ENCODE measurements at regions not wholly inside any gene's neighbourhood (a gene's known extent, or its start where the extent isn't known, plus 50 kb on each side); places are given as distances from the start of the nearest gene placed in this dataset.

DNA sequence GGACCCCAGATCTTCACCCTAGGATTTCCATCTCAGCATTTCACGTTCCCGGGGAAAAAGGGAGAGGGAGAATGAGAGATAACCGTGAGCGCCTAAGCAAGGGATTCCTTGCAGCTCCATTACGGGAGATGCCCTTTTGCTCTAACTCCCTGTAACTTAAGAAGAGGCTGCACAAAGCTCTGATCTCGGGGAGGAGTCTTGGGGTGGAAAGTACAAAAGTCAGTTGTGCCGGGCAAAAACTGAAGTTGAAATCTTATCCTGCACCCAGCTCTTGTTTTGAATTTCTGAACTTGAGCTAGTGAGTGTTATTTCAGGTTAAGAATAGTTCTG, 256.4 kb upstream of the SOX21 start:
- no peaks in the 10 kb centered on the region for H3K36me3 Mint-ChIP-seq
- Histone ChIP-seq H3K4me2 (peak overlapping the region; percentile 87), H3K4me3 (peak overlapping the region; percentile 67), H3K27ac (peak overlapping the region; percentile 94), H3K27me3 (no peaks in the 10 kb centered on the region), H3K36me3 (no peaks in the 10 kb centered on the region), H3K9me3 (ENCODE audit: low read depth) (no peaks in the 10 kb centered on the region), H3K79me2 (ENCODE audit: low read depth) (peaks cover 29% of the 10 kb centered on the region), H3F3A (ENCODE audit: low read depth) (peaks cover 63% of the 10 kb centered on the region), H2AFZ (replicated peaks) (peak overlapping the region; percentile 77), H4K20me1 (ENCODE audit: low read depth) (no peaks in the 10 kb centered on the region), H3K4me1 (peaks cover 68% of the 10 kb centered on the region), H3K9ac (peak overlapping the region; percentile 36)
- peaks cover 17% of the 10 kb centered on the region for H3K27me3 Mint-ChIP-seq (ENCODE audit: insufficient read depth, low read depth)
- no peak for DNase-seq (ENCODE audit: low spot score)
- peaks cover 3% of the 10 kb centered on the region for H3K9me3 Mint-ChIP-seq
- TF ChIP-seq EZH2phosphoT487 (IDR thresholded peaks at IDR 0.05) (no peak), EZH2 (IDR thresholded peaks at IDR 0.05) (no peak)
- TF ChIP-seq, protein P1, sequence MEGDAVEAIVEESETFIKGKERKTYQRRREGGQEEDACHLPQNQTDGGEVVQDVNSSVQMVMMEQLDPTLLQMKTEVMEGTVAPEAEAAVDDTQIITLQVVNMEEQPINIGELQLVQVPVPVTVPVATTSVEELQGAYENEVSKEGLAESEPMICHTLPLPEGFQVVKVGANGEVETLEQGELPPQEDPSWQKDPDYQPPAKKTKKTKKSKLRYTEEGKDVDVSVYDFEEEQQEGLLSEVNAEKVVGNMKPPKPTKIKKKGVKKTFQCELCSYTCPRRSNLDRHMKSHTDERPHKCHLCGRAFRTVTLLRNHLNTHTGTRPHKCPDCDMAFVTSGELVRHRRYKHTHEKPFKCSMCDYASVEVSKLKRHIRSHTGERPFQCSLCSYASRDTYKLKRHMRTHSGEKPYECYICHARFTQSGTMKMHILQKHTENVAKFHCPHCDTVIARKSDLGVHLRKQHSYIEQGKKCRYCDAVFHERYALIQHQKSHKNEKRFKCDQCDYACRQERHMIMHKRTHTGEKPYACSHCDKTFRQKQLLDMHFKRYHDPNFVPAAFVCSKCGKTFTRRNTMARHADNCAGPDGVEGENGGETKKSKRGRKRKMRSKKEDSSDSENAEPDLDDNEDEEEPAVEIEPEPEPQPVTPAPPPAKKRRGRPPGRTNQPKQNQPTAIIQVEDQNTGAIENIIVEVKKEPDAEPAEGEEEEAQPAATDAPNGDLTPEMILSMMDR (IDR thresholded peaks at IDR 0.05): no peak
- H3K4me1 Mint-ChIP-seq: peaks cover 47% of the 10 kb centered on the region
- H3K27ac Mint-ChIP-seq: peak overlapping the region; percentile 89
- H3K4me3 Mint-ChIP-seq: peak overlapping the region; percentile 92

DNA sequence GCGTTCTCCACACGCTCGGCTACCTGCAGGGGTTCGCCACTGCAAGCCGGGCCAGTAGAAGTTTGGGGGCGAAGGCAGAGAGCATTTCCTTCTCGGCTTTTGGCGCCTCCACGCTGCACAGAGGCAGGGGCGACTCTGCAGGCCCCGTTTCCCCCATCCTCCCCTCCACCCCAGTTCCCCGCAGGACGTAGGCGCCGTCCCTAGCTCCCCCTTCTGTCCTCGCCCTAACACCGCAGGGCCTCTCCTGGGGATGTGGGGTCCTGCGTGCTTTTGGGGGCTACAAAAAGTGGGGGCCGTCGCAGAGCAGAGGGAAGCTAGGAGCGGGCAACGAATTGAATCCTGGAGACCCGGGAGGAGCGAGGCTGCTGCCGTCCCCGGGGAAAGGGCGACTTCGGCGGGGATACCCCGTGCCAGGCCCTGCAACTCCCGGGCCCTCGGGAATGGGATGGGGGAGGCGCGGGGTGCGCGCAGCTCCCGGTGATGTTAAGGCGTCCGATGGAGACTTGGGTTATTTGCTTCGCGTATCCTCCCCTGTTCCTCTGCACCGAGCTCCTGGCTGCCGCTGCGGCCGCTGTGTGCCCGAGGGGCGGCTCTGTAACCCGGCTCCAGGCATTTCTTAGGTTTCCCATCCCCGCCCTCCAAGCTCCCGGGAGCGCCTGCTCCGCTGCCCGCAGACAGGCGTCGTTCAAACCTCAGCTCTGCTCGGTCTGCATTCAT, 255.9 kb upstream of the SOX21 start:
- Histone ChIP-seq H3K9ac (peak overlapping the region; percentile 36), H3K27ac (peak overlapping the region; percentile 94), H3K4me1 (peaks cover 68% of the 10 kb centered on the region), H3K4me2 (peak overlapping the region; percentile 87), H4K20me1 (ENCODE audit: low read depth) (no peaks in the 10 kb centered on the region), H3K27me3 (no peaks in the 10 kb centered on the region), H3K9me3 (ENCODE audit: low read depth) (no peaks in the 10 kb centered on the region), H3K4me3 (peak overlapping the region; percentile 67), H3K79me2 (ENCODE audit: low read depth) (peaks cover 29% of the 10 kb centered on the region), H2AFZ (replicated peaks) (peak overlapping the region; percentile 77), H3K36me3 (no peaks in the 10 kb centered on the region), H3F3A (ENCODE audit: low read depth) (peaks cover 64% of the 10 kb centered on the region)
- H3K4me1 Mint-ChIP-seq: peaks cover 52% of the 10 kb centered on the region
- TF ChIP-seq, protein P1 (IDR thresholded peaks at IDR 0.05): peak; percentile 46
- TF ChIP-seq EZH2 (IDR thresholded peaks at IDR 0.05) (peak; percentile 29), EZH2phosphoT487 (IDR thresholded peaks at IDR 0.05) (no peak)
- H3K27me3 Mint-ChIP-seq (ENCODE audit: insufficient read depth, low read depth): peaks cover 17% of the 10 kb centered on the region
- H3K4me3 Mint-ChIP-seq: peak overlapping the region; percentile 92
- peak overlapping the region; percentile 89 for H3K27ac Mint-ChIP-seq
- H3K36me3 Mint-ChIP-seq: no peaks in the 10 kb centered on the region
- peaks cover 3% of the 10 kb centered on the region for H3K9me3 Mint-ChIP-seq
- peak; percentile 86 for DNase-seq (ENCODE audit: low spot score)

DNA sequence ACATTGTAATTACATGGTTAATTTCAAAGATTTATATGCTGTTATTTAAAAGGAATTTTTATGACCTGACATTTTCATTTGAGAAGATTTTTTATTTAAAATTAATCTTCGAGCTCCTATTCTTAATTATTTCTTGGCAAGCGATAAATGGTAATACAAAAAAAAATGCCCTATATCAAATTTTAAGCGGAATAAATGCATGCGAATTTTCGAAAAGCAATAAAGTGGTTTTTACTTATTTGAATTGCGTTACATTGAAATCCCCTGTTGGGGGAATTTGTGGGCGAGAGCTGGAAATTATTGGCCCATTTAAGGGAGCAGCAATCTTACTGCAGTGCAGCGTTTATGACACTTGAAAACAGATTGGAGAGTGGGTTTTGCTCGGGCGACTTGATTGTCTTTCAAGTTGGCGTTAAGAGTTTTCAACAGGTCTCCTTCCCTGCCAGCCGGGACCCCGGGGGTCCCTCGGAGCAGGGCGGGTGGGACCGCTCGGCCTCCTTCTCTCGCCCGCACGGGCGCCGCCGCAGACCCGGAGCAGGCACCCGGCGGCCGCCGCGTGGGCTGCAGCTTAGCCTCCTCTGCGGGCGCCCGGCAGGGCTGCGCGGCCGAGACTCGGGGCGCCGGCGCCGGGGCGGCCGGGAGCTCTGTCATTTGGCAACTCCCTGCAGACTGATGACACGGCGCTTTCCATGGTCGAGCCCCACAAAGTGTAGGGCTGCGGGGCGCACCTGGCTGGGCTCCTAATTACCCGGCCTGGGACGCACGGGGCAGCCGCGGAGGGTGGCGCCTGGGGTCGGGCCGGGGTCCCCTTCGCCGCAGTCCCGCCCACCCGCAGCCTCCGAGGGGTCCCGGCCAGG, 255.1 kb upstream of the SOX21 start:
- Histone ChIP-seq H3F3A (ENCODE audit: low read depth) (peaks cover 65% of the 10 kb centered on the region), H2AFZ (replicated peaks) (peak overlapping the region; percentile 77), H3K4me2 (peak overlapping the region; percentile 87), H3K9ac (peak overlapping the region; percentile 36), H3K36me3 (no peaks in the 10 kb centered on the region), H3K27me3 (no peaks in the 10 kb centered on the region), H3K4me3 (peak overlapping the region; percentile 67), H3K9me3 (ENCODE audit: low read depth) (no peaks in the 10 kb centered on the region), H4K20me1 (ENCODE audit: low read depth) (no peaks in the 10 kb centered on the region), H3K4me1 (peaks cover 72% of the 10 kb centered on the region), H3K27ac (peak overlapping the region; percentile 94), H3K79me2 (ENCODE audit: low read depth) (peaks cover 29% of the 10 kb centered on the region)
- Mint-ChIP-seq H3K27me3 (ENCODE audit: insufficient read depth, low read depth) (peaks cover 17% of the 10 kb centered on the region), H3K36me3 (no peaks in the 10 kb centered on the region), H3K9me3 (peaks cover 3% of the 10 kb centered on the region), H3K4me3 (peak overlapping the region; percentile 92), H3K27ac (no peak overlapping the region), H3K4me1 (peaks cover 53% of the 10 kb centered on the region)
- no peak for TF ChIP-seq EZH2 (IDR thresholded peaks at IDR 0.05)
- TF ChIP-seq, protein P1 (IDR thresholded peaks at IDR 0.05): no peak
- TF ChIP-seq EZH2phosphoT487 (IDR thresholded peaks at IDR 0.05): no peak
- peak; percentile 85 for DNase-seq (ENCODE audit: low spot score)

Data from neural progenitor cell (in vitro differentiated cells).